Esophagus (tissue), 2 donors: ENCODE measurements at regions not wholly inside any gene's neighbourhood (a gene's known extent, or its start where the extent isn't known, plus 50 kb on each side); places are given as distances from the start of the nearest gene placed in this dataset.

Source experiments
- H3K27ac ChIP-seq, 2 donors: one replicate each; pipeline ENCODE4 v1.5.1; 2013; ENCODE audit warnings: low read depth in 2 of 2, mild to moderate bottlenecking in 2 of 2, inconsistent platforms in 1 of 2, low read length in 1 of 2, moderate library complexity in 1 of 2
- H3K27me3 ChIP-seq, 2 donors: one replicate each; pipeline ENCODE4 v1.6.1; 2013; ENCODE audit warnings: low read length in 2 of 2, control low read depth in 1 of 2, mild to moderate bottlenecking in 1 of 2; ENCODE audit not compliant: insufficient read depth in 2 of 2, control insufficient read depth in 1 of 2
- H3K36me3 ChIP-seq, 2 donors: one replicate each; pipeline ENCODE4 v1.6.1; 2013; ENCODE audit warnings: low read length in 1 of 2; ENCODE audit not compliant: control insufficient read depth in 2 of 2, insufficient read depth in 2 of 2
- H3K4me1 ChIP-seq, 2 donors: one replicate each; pipeline ENCODE4 v1.6.1; 2013; ENCODE audit warnings: low read length in 1 of 2; ENCODE audit not compliant: control insufficient read depth in 2 of 2, insufficient read depth in 2 of 2
- H3K4me3 ChIP-seq, 2 donors: one replicate each; pipeline ENCODE4 v1.5.1; 2013; ENCODE audit warnings: low read length in 2 of 2, mild to moderate bottlenecking in 2 of 2, low read depth in 1 of 2, moderate library complexity in 1 of 2
- H3K9me3 ChIP-seq, 2 donors: one replicate each; pipeline ENCODE4 v1.6.1; 2013; ENCODE audit warnings: mild to moderate bottlenecking in 2 of 2, low read depth in 1 of 2, low read length in 1 of 2, moderate library complexity in 1 of 2; ENCODE audit not compliant: control insufficient read depth in 2 of 2, insufficient read depth in 1 of 2
- WGBS, 2 donors: extraction: QIAGEN DNeasy Blood & Tissue Kit; methylation state at CpG; one replicate each; pipeline ENCODE4 v1.1.7; 2013; 5-methylcytosine and 5-hydroxymethylcytosine counted together
- donor health status: healthy with polysubstance abuse.
- donor health status: Bipolar disorder and iron deficiency.

GRCh38 chr9:90965226-90966030 is 163.8 kb downstream of the SYK start:
- peak overlapping the region; percentile 75 to 81 for H3K27ac ChIP-seq
- H3K4me1 ChIP-seq = peaks cover 9 to 13% of the 10 kb centered on the region in 2 donors
- 47 to 54% methylated on average over 12 of the region's 12 CpGs for WGBS, 2 donors
- no peaks in the 10 kb centered on the region for H3K27me3 ChIP-seq
- H3K36me3 ChIP-seq = no peaks in the 10 kb centered on the region
- peak overlapping the region in 1 of 2 donors; percentile 16 for H3K4me3 ChIP-seq
- H3K9me3 ChIP-seq = no peaks in the 10 kb centered on the region

- no peaks in the 10 kb centered on the region for H3K36me3 ChIP-seq
- 61 to 62% methylated on average over 2 of the region's 2 CpGs for WGBS, 2 donors
- no peaks in the 10 kb centered on the region for H3K9me3 ChIP-seq
- H3K4me1 ChIP-seq = peaks cover 9 to 13% of the 10 kb centered on the region in 2 donors
- H3K27ac ChIP-seq = peak overlapping the region in 1 of 2 donors; percentile 40
- no peak overlapping the region for H3K4me3 ChIP-seq
- no peaks in the 10 kb centered on the region for H3K27me3 ChIP-seq
Measured at GRCh38 chr9:90966031-90966290, 164.3 kb downstream of the SYK start.

DNA sequence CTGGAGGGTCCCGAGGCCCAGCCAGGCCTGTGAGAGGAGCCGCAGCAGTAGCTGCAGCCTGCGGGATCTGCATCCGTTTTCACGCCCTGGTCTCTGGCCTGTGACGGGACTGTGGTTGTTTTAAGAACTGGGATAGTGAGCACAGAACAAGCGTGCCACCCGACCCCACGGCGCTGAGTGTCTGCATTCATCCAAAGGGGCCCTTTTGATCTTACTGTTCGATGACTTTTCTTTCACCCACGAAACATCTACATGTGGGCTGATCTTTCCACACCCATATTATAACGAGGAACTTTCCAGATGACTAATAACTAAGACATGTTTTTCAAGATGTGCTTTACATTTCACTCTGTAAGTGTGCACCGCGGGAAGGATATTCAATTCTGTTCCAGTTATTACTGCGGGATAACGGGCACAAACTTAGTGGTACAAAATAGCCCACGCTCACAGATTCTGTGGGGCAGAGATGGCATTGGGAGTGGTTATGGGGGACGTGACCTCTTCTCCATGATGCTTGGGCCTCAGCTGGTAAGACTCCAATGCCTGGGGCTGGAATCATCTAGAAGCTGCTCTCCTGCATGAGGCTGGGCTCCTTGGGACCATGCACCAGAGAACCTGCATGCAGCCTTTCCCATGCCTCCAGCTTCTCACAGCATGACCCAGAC is 165.0 kb downstream of the SYK start:
- Histone ChIP-seq H3K4me3 (no peak overlapping the region), H3K27ac (peak overlapping the region; percentile 22 to 40), H3K27me3 (no peaks in the 10 kb centered on the region), H3K4me1 (peaks cover 6 to 18% of the 10 kb centered on the region in 2 donors), H3K9me3 (no peaks in the 10 kb centered on the region), H3K36me3 (no peaks in the 10 kb centered on the region)
- WGBS, 2 donors = 59 to 71% methylated on average over 19 of the region's 19 CpGs

GRCh38 chr9:90967145-90967538 is 165.5 kb downstream of the SYK start:
- no peak overlapping the region for H3K27ac ChIP-seq
- peaks cover 9 to 18% of the 10 kb centered on the region in 2 donors for H3K4me1 ChIP-seq
- H3K4me3 ChIP-seq = no peak overlapping the region
- H3K9me3 ChIP-seq = no peaks in the 10 kb centered on the region
- H3K36me3 ChIP-seq = no peaks in the 10 kb centered on the region
- no peaks in the 10 kb centered on the region for H3K27me3 ChIP-seq
- 92 to 95% methylated on average over 7 of the region's 7 CpGs for WGBS, 2 donors

GRCh38 chr9:90969021-90969675 is 167.5 kb downstream of the SYK start:
- 48 to 71% methylated on average over 10 of the region's 10 CpGs for WGBS, 2 donors
- Histone ChIP-seq H3K4me3 (no peak overlapping the region), H3K27ac (no peak overlapping the region), H3K36me3 (no peaks in the 10 kb centered on the region), H3K9me3 (no peaks in the 10 kb centered on the region), H3K27me3 (no peaks in the 10 kb centered on the region), H3K4me1 (peaks cover 9 to 23% of the 10 kb centered on the region in 2 donors)

DNA sequence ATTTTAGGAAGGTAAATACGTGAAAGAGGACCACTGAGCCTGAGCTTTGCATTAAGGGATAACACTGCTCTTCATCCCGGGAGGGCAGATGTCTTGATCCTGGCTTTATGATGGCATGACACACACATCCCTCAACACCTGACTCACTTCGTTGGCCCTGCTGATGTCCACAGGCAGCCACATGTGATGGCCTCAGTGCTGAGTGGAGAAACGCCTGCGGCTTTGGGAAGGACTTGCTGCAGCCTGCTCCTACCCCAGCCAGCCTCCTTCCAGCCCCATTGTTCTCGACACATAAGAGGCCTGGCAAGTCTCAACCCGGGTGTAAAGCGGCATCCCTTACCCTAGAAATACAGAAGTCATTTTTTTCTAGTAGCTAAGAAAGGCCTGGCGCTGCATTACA is 169.0 kb downstream of the SYK start:
- Histone ChIP-seq H3K27me3 (no peaks in the 10 kb centered on the region), H3K36me3 (no peaks in the 10 kb centered on the region), H3K9me3 (no peaks in the 10 kb centered on the region), H3K4me3 (no peak overlapping the region), H3K27ac (peak overlapping the region; percentile 53), H3K4me1 (peaks cover 9 to 24% of the 10 kb centered on the region in 2 donors)
- WGBS, 2 donors = 53 to 73% methylated on average over 9 of the region's 9 CpGs

DNA sequence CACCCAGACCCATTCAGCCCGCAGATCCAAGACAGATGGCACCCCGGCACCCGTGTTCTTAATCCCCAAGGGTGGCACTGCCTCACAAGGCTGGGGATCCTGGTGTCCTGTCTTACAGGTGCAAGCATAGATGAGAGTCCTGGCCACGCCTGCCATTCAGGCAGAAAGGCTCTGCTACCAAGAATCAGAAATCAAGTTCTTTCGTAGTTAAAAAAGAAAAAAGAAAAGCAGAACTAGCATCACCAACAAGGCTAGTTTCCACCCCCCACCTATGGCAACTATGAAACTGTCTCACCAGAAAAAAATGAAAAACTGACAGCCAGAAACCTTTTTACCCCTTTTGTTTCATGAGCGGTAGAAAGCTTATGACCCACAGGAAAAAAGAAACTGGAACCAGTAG is 170.4 kb downstream of the SYK start:
- WGBS, 2 donors = 68 to 76% methylated on average over 6 of the region's 6 CpGs
- no peak overlapping the region for H3K4me3 ChIP-seq
- H3K27me3 ChIP-seq = no peaks in the 10 kb centered on the region
- H3K27ac ChIP-seq = peak overlapping the region in 1 of 2 donors; percentile 52
- H3K9me3 ChIP-seq = no peaks in the 10 kb centered on the region
- H3K36me3 ChIP-seq = no peaks in the 10 kb centered on the region
- peaks cover 4 to 17% of the 10 kb centered on the region in 2 donors for H3K4me1 ChIP-seq

DNA sequence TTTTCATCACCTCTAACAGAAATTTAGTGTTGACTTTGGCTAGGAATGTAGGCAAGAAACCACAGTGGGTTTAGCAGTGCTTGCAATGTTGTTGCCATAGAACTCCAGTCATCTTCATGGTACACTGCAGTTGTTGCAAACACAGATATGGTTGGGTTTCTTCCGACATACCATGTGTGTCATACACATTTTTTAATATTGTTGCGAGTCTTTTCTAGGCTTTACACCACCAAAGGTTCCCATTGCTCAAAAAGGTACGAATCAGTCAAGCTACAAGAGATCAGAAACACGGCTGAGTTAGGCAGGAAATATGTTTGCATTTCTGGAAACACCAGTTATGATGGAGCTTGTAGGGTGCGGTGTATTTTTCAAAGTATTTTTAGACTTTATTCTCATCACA is 172.4 kb downstream of the SYK start:
- Histone ChIP-seq H3K9me3 (no peaks in the 10 kb centered on the region), H3K4me3 (no peak overlapping the region), H3K27ac (peak overlapping the region; percentile 66 to 67), H3K36me3 (no peaks in the 10 kb centered on the region), H3K4me1 (peaks cover 3 to 17% of the 10 kb centered on the region in 2 donors), H3K27me3 (no peaks in the 10 kb centered on the region)
- 52 to 66% methylated on average over 5 of the region's 5 CpGs for WGBS, 2 donors

DNA sequence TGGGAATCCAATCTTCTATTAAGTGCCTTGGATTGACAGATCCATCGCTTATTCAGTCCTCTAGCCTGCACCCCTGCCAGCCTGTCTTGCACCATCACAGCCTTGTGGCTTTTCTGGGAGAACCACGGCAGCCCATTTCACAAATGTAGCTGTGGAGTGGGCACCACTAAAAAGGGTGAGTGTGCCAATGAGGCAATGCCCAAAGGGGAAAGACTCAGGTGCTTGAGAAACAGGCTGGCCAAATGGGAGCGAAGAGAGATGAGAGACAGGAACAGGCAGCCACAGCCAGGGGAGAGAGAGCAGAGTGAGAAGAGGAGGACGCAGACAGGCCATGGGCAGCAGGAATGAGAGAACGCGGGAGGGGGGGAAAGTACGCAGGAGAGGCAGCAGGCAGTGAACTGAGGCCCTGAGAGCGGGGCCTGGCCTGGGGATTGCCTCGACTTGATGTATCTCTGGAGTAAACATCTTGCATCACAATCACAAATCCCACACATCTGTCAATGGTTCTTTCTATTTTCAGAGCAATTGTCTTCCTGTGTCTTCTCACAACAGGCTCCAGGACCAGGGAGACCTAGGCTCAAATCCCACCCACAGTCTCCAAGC is 173.1 kb downstream of the SYK start:
- H3K4me1 ChIP-seq = peaks cover 3 to 17% of the 10 kb centered on the region in 2 donors
- no peak overlapping the region for H3K4me3 ChIP-seq
- peak overlapping the region; percentile 66 to 67 for H3K27ac ChIP-seq
- WGBS, 2 donors = 76 to 81% methylated on average over 9 of the region's 9 CpGs
- no peaks in the 10 kb centered on the region for H3K27me3 ChIP-seq
- no peaks in the 10 kb centered on the region for H3K9me3 ChIP-seq
- no peaks in the 10 kb centered on the region for H3K36me3 ChIP-seq
